ENCODE measurements at regions not wholly inside any gene's neighbourhood (a gene's known extent, or its start where the extent isn't known, plus 50 kb on each side); places are given as distances from the start of the nearest gene placed in this dataset.

GRCh38 chr16:79320956-79321355, 279.6 kb downstream of the MAF start:
- no peaks in the 10 kb centered on the region for H3K9me3 ChIP-seq (ENCODE audit: control insufficient read depth, low read length)
- H3K27me3 ChIP-seq (ENCODE audit: control insufficient read depth, insufficient read depth, low read length), result no peaks in the 10 kb centered on the region
- H2AFZ ChIP-seq, result no peak overlapping the region
- TF ChIP-seq CTCF (IDR thresholded peaks at IDR 0.05), result no peak
- no peaks in the 10 kb centered on the region for H3K4me1 ChIP-seq
- no peak overlapping the region for H3K27ac ChIP-seq
- H3K9ac ChIP-seq, result no peak overlapping the region
- H3K4me3 ChIP-seq (ENCODE audit: low read depth, low read length), result no peak overlapping the region
- no peak overlapping the region for H3K4me2 ChIP-seq (ENCODE audit: low read length)
- no peaks in the 10 kb centered on the region for H3K79me2 ChIP-seq
- no peaks in the 10 kb centered on the region for H3K36me3 ChIP-seq (ENCODE audit: control insufficient read depth, insufficient read depth, low read length)

GRCh38 chr16:79318143-79318899, 282.2 kb downstream of the MAF start:
- Histone ChIP-seq H3K4me3 (ENCODE audit: low read depth, low read length) (no peak overlapping the region), H3K36me3 (ENCODE audit: control insufficient read depth, insufficient read depth, low read length) (no peaks in the 10 kb centered on the region), H3K27me3 (ENCODE audit: control insufficient read depth, insufficient read depth, low read length) (no peaks in the 10 kb centered on the region), H3K9ac (no peak overlapping the region), H3K4me1 (no peaks in the 10 kb centered on the region), H3K4me2 (ENCODE audit: low read length) (no peak overlapping the region), H3K27ac (no peak overlapping the region), H2AFZ (no peak overlapping the region), H3K79me2 (no peaks in the 10 kb centered on the region), H3K9me3 (ENCODE audit: control insufficient read depth, low read length) (no peaks in the 10 kb centered on the region)
- TF ChIP-seq CTCF (IDR thresholded peaks at IDR 0.05), result no peak

- Histone ChIP-seq H3K4me2 (ENCODE audit: low read length) (no peak overlapping the region), H3K9me3 (ENCODE audit: control insufficient read depth, low read length) (no peaks in the 10 kb centered on the region), H3K27ac (no peak overlapping the region), H3K27me3 (ENCODE audit: control insufficient read depth, insufficient read depth, low read length) (no peaks in the 10 kb centered on the region), H3K36me3 (ENCODE audit: control insufficient read depth, insufficient read depth, low read length) (no peaks in the 10 kb centered on the region), H3K4me3 (ENCODE audit: low read depth, low read length) (no peak overlapping the region), H3K79me2 (no peaks in the 10 kb centered on the region), H3K9ac (no peak overlapping the region), H3K4me1 (peaks cover 2% of the 10 kb centered on the region), H2AFZ (no peak overlapping the region)
- no peak for TF ChIP-seq CTCF (IDR thresholded peaks at IDR 0.05)
Measured at GRCh38 chr16:79317521-79317920, 283.0 kb downstream of the MAF start.

GRCh38 chr16:79317026-79317425, 283.5 kb downstream of the MAF start:
- H2AFZ ChIP-seq, result no peak overlapping the region
- H3K9ac ChIP-seq, result no peak overlapping the region
- no peak overlapping the region for H3K4me2 ChIP-seq (ENCODE audit: low read length)
- H3K9me3 ChIP-seq (ENCODE audit: control insufficient read depth, low read length), result no peaks in the 10 kb centered on the region
- H3K4me3 ChIP-seq (ENCODE audit: low read depth, low read length), result no peak overlapping the region
- no peak for TF ChIP-seq CTCF (IDR thresholded peaks at IDR 0.05)
- no peak overlapping the region for H3K27ac ChIP-seq
- H3K4me1 ChIP-seq, result peaks cover 7% of the 10 kb centered on the region
- H3K27me3 ChIP-seq (ENCODE audit: control insufficient read depth, insufficient read depth, low read length), result no peaks in the 10 kb centered on the region
- no peaks in the 10 kb centered on the region for H3K79me2 ChIP-seq
- H3K36me3 ChIP-seq (ENCODE audit: control insufficient read depth, insufficient read depth, low read length), result no peaks in the 10 kb centered on the region

GRCh38 chr16:79316004-79316458, 284.5 kb downstream of the MAF start:
- no peak overlapping the region for H3K4me2 ChIP-seq (ENCODE audit: low read length)
- H3K9ac ChIP-seq, result no peak overlapping the region
- no peaks in the 10 kb centered on the region for H3K79me2 ChIP-seq
- H3K27ac ChIP-seq, result no peak overlapping the region
- H3K4me3 ChIP-seq (ENCODE audit: low read depth, low read length), result no peak overlapping the region
- peaks cover 8% of the 10 kb centered on the region for H3K4me1 ChIP-seq
- H3K36me3 ChIP-seq (ENCODE audit: control insufficient read depth, insufficient read depth, low read length), result no peaks in the 10 kb centered on the region
- H2AFZ ChIP-seq, result no peak overlapping the region
- no peak for TF ChIP-seq CTCF (IDR thresholded peaks at IDR 0.05)
- no peaks in the 10 kb centered on the region for H3K27me3 ChIP-seq (ENCODE audit: control insufficient read depth, insufficient read depth, low read length)
- H3K9me3 ChIP-seq (ENCODE audit: control insufficient read depth, low read length), result no peaks in the 10 kb centered on the region
